OCI-LY1 (cell line): ENCODE measurements at regions not wholly inside any gene's neighbourhood (a gene's known extent, or its start where the extent isn't known, plus 50 kb on each side); places are given as distances from the start of the nearest gene placed in this dataset.

Experiments
- H2AFZ ChIP-seq: fragments of 200-600 bp; sonication (generic), shearing (Covaris generic); 2 replicates; pipeline ENCODE4 v1.6.0; 2014; ENCODE audit warnings: antibody characterized with exemption, mild to moderate bottlenecking, low read length
- H3F3A ChIP-seq: fragments of 200-600 bp; sonication (generic), shearing (Covaris generic); 2 replicates; pipeline ENCODE4 v1.6.0; 2014; ENCODE audit warnings: mild to moderate bottlenecking, antibody characterized with exemption, low read length, moderate library complexity; ENCODE audit not compliant: insufficient read depth
- H3K27ac ChIP-seq: fragments of 200-600 bp; sonication (generic); 2 replicates; pipeline ENCODE4 v1.5.1; 2014; ENCODE audit warnings: low read length, mixed run types, mild to moderate bottlenecking, low read depth; ENCODE audit not compliant: poor library complexity, severe bottlenecking
- H3K27me3 ChIP-seq: fragments of 200-600 bp; sonication (generic); 2 replicates; pipeline ENCODE4 v1.6.0; 2014; ENCODE audit warnings: antibody characterized with exemption, mild to moderate bottlenecking, low read length, moderate library complexity; ENCODE audit not compliant: insufficient read depth
- H3K36me3 ChIP-seq: fragments of 200-600 bp; sonication (generic); 2 replicates; pipeline ENCODE4 v1.6.1; 2014; ENCODE audit warnings: mild to moderate bottlenecking, antibody characterized with exemption, low read length, moderate library complexity, mixed read lengths; ENCODE audit not compliant: insufficient read depth
- H3K4me1 ChIP-seq: fragments of 200-600 bp; sonication (generic); 2 replicates; pipeline ENCODE4 v1.5.1; 2014; ENCODE audit warnings: mild to moderate bottlenecking, low read length, moderate library complexity; ENCODE audit not compliant: insufficient read depth, severe bottlenecking
- H3K4me2 ChIP-seq: fragments of 200-600 bp; sonication (generic), shearing (Covaris generic); 2 replicates; pipeline ENCODE4 v1.6.1; 2014; ENCODE audit warnings: low read length
- H3K4me3 ChIP-seq: fragments of 200-600 bp; sonication (generic); 2 replicates; pipeline ENCODE4 v1.5.1; 2014; ENCODE audit warnings: low read length, low read depth, mild to moderate bottlenecking, mixed read lengths; ENCODE audit not compliant: poor library complexity, severe bottlenecking
- H3K79me2 ChIP-seq: fragments of 200-600 bp; shearing (Covaris generic); 2 replicates; pipeline ENCODE4 v1.6.1; 2016; ENCODE audit warnings: mixed run types, low read length, mixed read lengths; ENCODE audit not compliant: insufficient read depth
- H3K9ac ChIP-seq: fragments of 200-600 bp; sonication (generic), shearing (Covaris generic); 2 replicates; pipeline ENCODE4 v1.6.1; 2014; ENCODE audit warnings: mild to moderate bottlenecking, low read length, mixed read lengths
- H3K9me2 ChIP-seq: fragments of 200-600 bp; sonication (generic), shearing (Covaris generic); 2 replicates; pipeline ENCODE4 v1.6.1; 2014; ENCODE audit warnings: low read depth, mild to moderate bottlenecking, low read length, mixed read lengths
- H3K9me3 ChIP-seq: fragments of 200-600 bp; shearing (Covaris generic); 2 replicates; pipeline ENCODE4 v1.6.1; 2014; ENCODE audit warnings: low read length, mixed read lengths
- H4K20me1 ChIP-seq: fragments of 200-600 bp; sonication (generic), shearing (Covaris generic); 2 replicates; pipeline ENCODE4 v1.6.0; 2016; ENCODE audit warnings: mild to moderate bottlenecking, low read length; ENCODE audit not compliant: insufficient read depth
- CTCF ChIP-seq: fragments of 200-600 bp; sonication (generic), shearing (Covaris generic); IDR thresholded peaks from 2 replicates; pipeline ENCODE4 v1.5.1; 2017; ENCODE audit warnings: mild to moderate bottlenecking, antibody characterized with exemption, low read length, moderate library complexity, mixed read lengths
- EZH2 ChIP-seq: fragments of 200-600 bp; sonication (generic), shearing (Covaris generic); IDR thresholded peaks from 2 replicates; pipeline ENCODE4 v1.8.0; 2017; ENCODE audit warnings: borderline replicate concordance, mixed run types, mild to moderate bottlenecking, antibody characterized with exemption, low read length, moderate library complexity, mixed read lengths

- Histone ChIP-seq H3K36me3 (no peaks in the 10 kb centered on the region), H4K20me1 (no peaks in the 10 kb centered on the region), H3K9me2 (no peaks in the 10 kb centered on the region), H3K27ac (no peak overlapping the region), H3K9me3 (no peaks in the 10 kb centered on the region), H3K9ac (no peak overlapping the region), H3K79me2 (no peaks in the 10 kb centered on the region), H3K4me3 (no peak overlapping the region), H3K4me2 (no peak overlapping the region), H3K27me3 (no peaks in the 10 kb centered on the region), H3K4me1 (no peaks in the 10 kb centered on the region), H2AFZ (no peak overlapping the region), H3F3A (no peaks in the 10 kb centered on the region)
- TF ChIP-seq CTCF (no peak), EZH2 (no peak)
These were observed 65.5 kb upstream of the BTBD3 start for GRCh38 chr20:11852189-11852588.

GRCh38 chr20:11852811-11853210 is 64.9 kb upstream of the BTBD3 start:
- H3K9ac ChIP-seq: no peak overlapping the region
- no peak overlapping the region for H3K27ac ChIP-seq
- no peaks in the 10 kb centered on the region for H3K27me3 ChIP-seq
- H3F3A ChIP-seq: no peaks in the 10 kb centered on the region
- no peaks in the 10 kb centered on the region for H3K9me2 ChIP-seq
- TF ChIP-seq CTCF (no peak), EZH2 (no peak)
- no peak overlapping the region for H3K4me2 ChIP-seq
- H3K79me2 ChIP-seq: no peaks in the 10 kb centered on the region
- H3K36me3 ChIP-seq: no peaks in the 10 kb centered on the region
- H4K20me1 ChIP-seq: no peaks in the 10 kb centered on the region
- no peaks in the 10 kb centered on the region for H3K4me1 ChIP-seq
- H3K4me3 ChIP-seq: no peak overlapping the region
- H3K9me3 ChIP-seq: no peaks in the 10 kb centered on the region
- no peak overlapping the region for H2AFZ ChIP-seq

- H3K9me2 ChIP-seq: no peaks in the 10 kb centered on the region
- H3K4me2 ChIP-seq: no peak overlapping the region
- no peaks in the 10 kb centered on the region for H4K20me1 ChIP-seq
- no peak overlapping the region for H3K9ac ChIP-seq
- H3K79me2 ChIP-seq: no peaks in the 10 kb centered on the region
- H3K9me3 ChIP-seq: no peaks in the 10 kb centered on the region
- H3K4me1 ChIP-seq: no peaks in the 10 kb centered on the region
- H3K27ac ChIP-seq: no peak overlapping the region
- H3K27me3 ChIP-seq: no peaks in the 10 kb centered on the region
- no peaks in the 10 kb centered on the region for H3K36me3 ChIP-seq
- H3F3A ChIP-seq: no peaks in the 10 kb centered on the region
- H3K4me3 ChIP-seq: no peak overlapping the region
- H2AFZ ChIP-seq: no peak overlapping the region
- TF ChIP-seq CTCF (no peak), EZH2 (no peak)
These were observed 64.3 kb upstream of the BTBD3 start for GRCh38 chr20:11853359-11853758.
